Neural progenitor cell (in vitro differentiated cells): ENCODE measurements at regions not wholly inside any gene's neighbourhood (a gene's known extent, or its start where the extent isn't known, plus 50 kb on each side); places are given as distances from the start of the nearest gene placed in this dataset.

Source experiments
- EZH2 ChIP-seq: fragments of 200-600 bp; sonication (generic); IDR thresholded peaks from 2 replicates; pipeline ENCODE4 v1.6.1; 2017; ENCODE audit warnings: antibody characterized with exemption, mild to moderate bottlenecking, moderate library complexity
- EZH2phosphoT487 ChIP-seq: fragments of 200-600 bp; sonication (generic); IDR thresholded peaks from 2 replicates; pipeline ENCODE4 v1.6.1; 2017; ENCODE audit warnings: antibody characterized with exemption
- TF ChIP-seq, protein P1 (sequence below): fragments of 200-600 bp; sonication (generic); IDR thresholded peaks from 2 replicates; pipeline ENCODE4 v1.5.1; 2017; ENCODE audit warnings: antibody characterized with exemption, mild to moderate bottlenecking

DNA sequence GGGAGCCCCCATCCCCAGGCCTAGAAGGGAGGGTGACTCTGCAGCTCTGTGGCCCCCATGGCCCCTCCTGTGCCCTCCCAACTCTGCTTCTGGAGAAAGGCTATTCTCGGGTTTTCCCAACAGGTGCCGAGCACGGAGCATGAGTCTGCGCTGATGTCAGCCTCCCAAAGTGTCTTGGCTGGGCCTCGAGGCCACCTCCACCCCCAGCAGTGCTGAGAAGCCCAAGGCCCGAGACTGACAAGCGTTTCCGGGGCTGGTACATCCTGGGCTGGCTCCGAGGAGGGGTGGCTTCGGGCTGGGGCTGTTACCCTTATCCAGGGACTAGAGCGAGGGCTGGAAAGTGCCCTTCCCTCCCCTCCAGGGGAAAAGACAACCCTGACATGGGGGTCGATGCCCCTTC, 60.2 kb upstream of the GATA5 start:
- TF ChIP-seq, protein P1, sequence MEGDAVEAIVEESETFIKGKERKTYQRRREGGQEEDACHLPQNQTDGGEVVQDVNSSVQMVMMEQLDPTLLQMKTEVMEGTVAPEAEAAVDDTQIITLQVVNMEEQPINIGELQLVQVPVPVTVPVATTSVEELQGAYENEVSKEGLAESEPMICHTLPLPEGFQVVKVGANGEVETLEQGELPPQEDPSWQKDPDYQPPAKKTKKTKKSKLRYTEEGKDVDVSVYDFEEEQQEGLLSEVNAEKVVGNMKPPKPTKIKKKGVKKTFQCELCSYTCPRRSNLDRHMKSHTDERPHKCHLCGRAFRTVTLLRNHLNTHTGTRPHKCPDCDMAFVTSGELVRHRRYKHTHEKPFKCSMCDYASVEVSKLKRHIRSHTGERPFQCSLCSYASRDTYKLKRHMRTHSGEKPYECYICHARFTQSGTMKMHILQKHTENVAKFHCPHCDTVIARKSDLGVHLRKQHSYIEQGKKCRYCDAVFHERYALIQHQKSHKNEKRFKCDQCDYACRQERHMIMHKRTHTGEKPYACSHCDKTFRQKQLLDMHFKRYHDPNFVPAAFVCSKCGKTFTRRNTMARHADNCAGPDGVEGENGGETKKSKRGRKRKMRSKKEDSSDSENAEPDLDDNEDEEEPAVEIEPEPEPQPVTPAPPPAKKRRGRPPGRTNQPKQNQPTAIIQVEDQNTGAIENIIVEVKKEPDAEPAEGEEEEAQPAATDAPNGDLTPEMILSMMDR, result no peak
- TF ChIP-seq EZH2phosphoT487, result no peak
- no peak for TF ChIP-seq EZH2
